Activated T-cell treated with anti-CD3 and anti-CD28 coated beads, Interleukin-2, amount 50 U/mL, for 48 hours (primary cell): ENCODE measurements at regions not wholly inside any gene's neighbourhood (a gene's known extent, or its start where the extent isn't known, plus 50 kb on each side); places are given as distances from the start of the nearest gene placed in this dataset.

Experiments used
- DNase-seq, 2 experiments: peaks; one replicate each; pipeline ENCODE4 v3.0.0-alpha.2; 2020

GRCh38 chr12:75589801-75590200 lies 78.4 kb upstream of the KRR1 start:
- no peak for DNase-seq

GRCh38 chr12:75587340-75588106 lies 76.1 kb upstream of the KRR1 start:
- no peak for DNase-seq

- DNase-seq = no peak
Observed at GRCh38 chr12:75585330-75585729, 73.9 kb upstream of the KRR1 start.

DNA sequence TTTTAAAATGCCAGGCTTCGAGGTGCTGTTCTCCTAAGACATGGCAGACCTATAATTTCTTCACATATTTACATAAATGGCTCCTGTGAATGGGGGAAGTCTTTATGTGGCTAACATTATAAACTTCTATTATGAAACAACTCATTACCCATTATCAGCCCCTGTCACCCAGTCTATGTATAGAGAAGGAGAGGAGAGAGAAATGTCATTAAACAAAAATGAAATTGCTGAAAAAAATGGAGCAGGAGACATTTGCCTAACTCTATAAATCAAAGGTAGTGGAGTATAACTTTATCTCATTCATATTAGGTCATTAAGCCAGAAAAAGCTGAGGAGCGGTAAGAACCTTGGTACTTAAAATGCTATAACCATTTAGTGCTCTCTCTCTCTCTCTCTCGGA lies 71.9 kb upstream of the KRR1 start:
- no peak for DNase-seq

- no peak for DNase-seq
Observed at GRCh38 chr12:75581515-75581914, 70.1 kb upstream of the KRR1 start.

DNA sequence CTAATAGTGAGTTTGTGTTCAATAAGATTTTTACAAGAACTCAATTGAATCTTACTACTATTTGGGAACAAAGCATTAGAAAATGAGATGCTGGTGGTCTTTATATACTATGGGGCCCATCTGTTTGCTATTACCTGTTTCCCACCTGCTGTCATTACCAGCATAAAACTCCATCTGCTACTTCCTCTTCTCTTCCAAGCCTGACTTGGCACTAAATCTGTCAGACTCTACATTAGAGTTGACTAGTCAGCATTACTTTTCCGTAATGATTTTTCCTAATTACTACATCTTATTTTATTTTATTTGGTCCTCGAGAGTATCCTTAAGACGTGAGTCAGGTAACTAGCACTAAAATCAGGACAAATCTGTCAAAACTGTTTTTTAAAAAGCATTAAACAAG lies 68.1 kb upstream of the KRR1 start:
- no peak for DNase-seq

- no peak for DNase-seq
Observed at GRCh38 chr12:75578546-75578945, 67.1 kb upstream of the KRR1 start.

DNA sequence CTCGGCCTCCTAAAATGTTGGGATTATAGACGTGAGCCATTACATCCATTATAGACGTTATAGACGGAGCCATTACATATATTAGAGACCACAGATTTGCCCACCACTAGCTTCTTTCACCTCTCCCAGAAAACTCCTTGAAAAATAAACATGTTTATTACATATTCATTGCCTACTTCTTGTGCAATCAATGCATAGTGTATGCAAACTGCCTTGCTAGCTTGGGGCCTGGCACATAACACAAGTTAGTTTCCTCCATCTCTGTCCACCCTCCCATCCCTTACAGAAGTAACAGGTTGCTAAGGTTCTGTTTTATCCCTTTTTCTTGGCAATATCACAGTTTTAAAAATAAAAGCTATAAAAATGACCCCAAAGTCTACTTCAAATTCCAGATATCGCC lies 66.4 kb upstream of the KRR1 start:
- no peak for DNase-seq

- DNase-seq = no peak
Observed at GRCh38 chr12:75571656-75572205, 60.3 kb upstream of the KRR1 start.

GRCh38 chr12:75571204-75571603 lies 59.8 kb upstream of the KRR1 start:
- DNase-seq = no peak

GRCh38 chr12:75568801-75569200 lies 57.4 kb upstream of the KRR1 start:
- DNase-seq = no peak

DNA sequence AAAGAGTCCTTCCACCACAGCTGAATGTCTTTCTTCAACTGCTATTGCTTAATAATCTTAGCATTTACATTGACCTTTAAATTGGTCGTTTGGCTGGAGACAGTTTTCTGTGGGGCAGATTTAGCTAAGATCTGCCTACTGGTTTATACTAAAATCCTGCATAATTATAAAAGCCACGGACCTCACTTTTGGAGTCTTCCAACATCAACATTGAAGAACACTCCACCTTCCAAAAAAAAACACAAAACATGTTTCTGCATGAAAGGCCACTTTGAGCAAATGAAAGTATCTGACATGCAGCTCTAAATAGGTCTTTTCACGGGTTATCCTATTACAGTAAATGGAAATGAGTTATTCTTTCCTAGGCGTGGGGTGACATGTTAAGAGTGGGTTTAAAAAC lies 57.0 kb upstream of the KRR1 start:
- DNase-seq = no peak

DNA sequence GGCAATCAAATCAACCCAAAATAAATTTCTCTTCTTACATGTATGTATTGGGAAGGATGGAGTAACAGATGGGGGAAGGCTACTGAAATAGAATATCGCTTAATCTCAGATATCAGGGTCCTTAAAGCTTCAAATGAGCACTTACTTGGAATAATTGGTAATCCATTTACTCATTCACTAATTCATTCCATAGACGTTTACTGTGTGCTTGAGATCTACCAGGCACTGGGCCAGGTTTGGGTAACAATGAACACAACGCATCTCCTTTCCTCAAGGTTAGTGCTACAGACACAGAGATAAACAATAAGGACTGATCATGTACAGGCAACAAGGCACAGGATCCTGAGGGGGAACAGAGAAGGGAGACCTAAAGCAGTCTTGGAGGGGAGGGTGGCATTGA lies 54.4 kb upstream of the KRR1 start:
- DNase-seq = no peak

DNA sequence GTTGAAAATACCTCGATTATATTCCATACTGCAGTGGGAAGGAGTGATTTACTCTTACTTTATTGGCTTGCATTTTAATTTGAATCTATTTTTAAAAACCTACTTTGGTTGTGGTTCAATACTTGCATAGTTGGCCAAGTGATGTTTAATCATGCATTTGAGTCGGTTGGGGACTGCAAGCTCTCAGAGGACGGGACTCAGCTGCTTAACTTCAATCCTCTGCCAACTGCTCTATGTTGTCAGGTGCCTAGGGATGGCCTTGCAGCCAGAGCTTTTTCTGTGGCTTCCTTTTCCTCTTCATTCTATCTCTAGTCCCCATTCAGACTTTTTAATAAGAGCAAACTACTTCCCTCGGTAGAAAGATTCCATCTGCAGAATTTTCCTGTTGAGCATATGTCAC lies 53.4 kb upstream of the KRR1 start:
- no peak for DNase-seq

DNA sequence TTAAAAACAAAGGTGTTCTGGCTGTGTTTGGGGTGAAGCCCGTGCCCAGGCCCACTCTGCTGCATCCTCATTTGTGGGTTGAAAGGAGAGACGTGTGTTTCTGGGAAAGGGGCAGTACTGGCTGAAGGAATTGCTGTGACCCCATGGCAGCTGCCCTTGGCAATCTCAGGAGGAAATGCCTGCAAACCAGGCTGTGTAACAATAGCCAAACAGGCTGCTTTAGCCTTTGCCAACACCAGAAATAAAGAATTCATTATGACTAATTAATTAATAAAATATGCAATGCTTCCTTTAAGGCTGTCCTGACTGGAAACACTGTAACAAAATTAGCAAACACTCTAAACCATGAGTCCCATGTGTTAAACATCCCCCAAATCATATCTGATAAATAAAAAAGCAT lies 53.0 kb upstream of the KRR1 start:
- no peak for DNase-seq

DNA sequence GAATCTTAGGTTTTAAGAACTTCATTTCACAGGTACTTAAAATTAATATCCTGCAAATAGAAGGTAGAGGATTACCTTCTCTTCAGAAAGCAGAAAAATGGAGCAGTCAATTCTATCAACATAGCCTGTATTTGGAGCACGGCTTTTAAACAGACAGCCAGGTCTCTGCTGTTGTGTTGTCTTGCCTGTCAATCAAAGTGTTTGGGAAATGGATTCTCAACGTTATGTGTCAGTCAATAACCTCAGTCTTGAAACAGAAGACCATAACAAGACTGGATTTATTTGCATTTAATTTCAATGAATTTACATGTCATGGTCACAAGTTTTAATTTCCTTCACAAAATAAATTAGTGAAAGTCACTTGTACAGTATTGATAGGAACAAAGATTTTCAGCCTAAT lies 51.9 kb upstream of the KRR1 start:
- DNase-seq = no peak

GRCh38 chr12:75561921-75562320 lies 50.5 kb upstream of the KRR1 start:
- DNase-seq = no peak
